Liver (tissue), 8 donors: ENCODE measurements at regions not wholly inside any gene's neighbourhood (a gene's known extent, or its start where the extent isn't known, plus 50 kb on each side); places are given as distances from the start of the nearest gene placed in this dataset.

Experiments
- DNase-seq: peaks from one replicate; pipeline ENCODE4 v3.0.0-alpha.2; 2017; ENCODE audit warnings: low spot score
- H3K27ac ChIP-seq, 2 donors: one replicate each; pipeline ENCODE4 v1.7.0; 2013; ENCODE audit warnings: inconsistent platforms in 2 of 2, low read length in 2 of 2, control low read depth in 1 of 2, low read depth in 1 of 2, mild to moderate bottlenecking in 1 of 2
- H3K27me3 ChIP-seq, 4 donors: one replicate each; pipeline versions ENCODE4 v1.6.1 to v1.7.0; 2013; ENCODE audit warnings: low read length in 3 of 4, inconsistent platforms in 1 of 4, mild to moderate bottlenecking in 1 of 4, moderate library complexity in 1 of 4; ENCODE audit not compliant: control insufficient read depth in 4 of 4, insufficient read depth in 4 of 4
- H3K36me3 ChIP-seq, 4 donors: one replicate each; pipeline versions ENCODE4 v1.6.1 to v1.7.0; 2013; ENCODE audit warnings: low read length in 3 of 4, mild to moderate bottlenecking in 3 of 4, low read depth in 1 of 4, moderate library complexity in 1 of 4; ENCODE audit not compliant: control insufficient read depth in 4 of 4, insufficient read depth in 3 of 4
- H3K4me1 ChIP-seq, 4 donors: one replicate each; pipeline versions ENCODE4 v1.6.1 to v1.7.0; 2013; ENCODE audit warnings: low read length in 3 of 4, mild to moderate bottlenecking in 3 of 4, moderate library complexity in 1 of 4; ENCODE audit not compliant: control insufficient read depth in 4 of 4, insufficient read depth in 4 of 4
- H3K4me3 ChIP-seq, 3 donors: one replicate each; pipeline versions ENCODE4 v1.6.1 to v1.7.0; 2013; ENCODE audit warnings: low read length in 3 of 3, control low read depth in 1 of 3, low read depth in 1 of 3, mild to moderate bottlenecking in 1 of 3
- H3K9ac ChIP-seq, 2 donors: one replicate each; pipeline ENCODE4 v1.7.0; 2013; ENCODE audit warnings: low read length in 2 of 2, mild to moderate bottlenecking in 2 of 2, moderate library complexity in 2 of 2, control low read depth in 1 of 2, low read depth in 1 of 2
- H3K9me3 ChIP-seq, 4 donors: one replicate each; pipeline versions ENCODE4 v1.6.1 to v1.7.0; 2013; ENCODE audit warnings: low read length in 3 of 4; ENCODE audit not compliant: control insufficient read depth in 4 of 4
- ATF3 ChIP-seq: IDR thresholded peaks from 2 replicates; pipeline ENCODE4 v1.6.1; 2016; ENCODE audit warnings: antibody characterized with exemption
- EGR1 ChIP-seq, 2 donors: IDR thresholded peaks; 2 replicates each; pipeline ENCODE4 v1.6.1; 2016 to 2018; ENCODE audit warnings: antibody characterized with exemption in 2 of 2, low read depth in 2 of 2
- FOXA1 ChIP-seq: IDR thresholded peaks from 2 replicates; pipeline ENCODE4 v1.6.1; 2016; ENCODE audit warnings: antibody characterized with exemption
- FOXA2 ChIP-seq: IDR thresholded peaks from 2 replicates; pipeline ENCODE4 v1.6.1; 2016; ENCODE audit warnings: antibody characterized with exemption
- GABPA ChIP-seq, 2 donors: IDR thresholded peaks in 1 of 2; conservative IDR thresholded peaks in 1 of 2; 2 replicates each; pipeline ENCODE4 v1.6.1; 2016; ENCODE audit warnings: antibody characterized with exemption in 2 of 2, mild to moderate bottlenecking in 1 of 2, moderate library complexity in 1 of 2
- HNF4A ChIP-seq, 2 donors: conservative IDR thresholded peaks; 2 replicates each; pipeline ENCODE4 v1.6.1; 2016; ENCODE audit warnings: antibody characterized with exemption in 2 of 2, mild to moderate bottlenecking in 2 of 2
- HNF4G ChIP-seq: IDR thresholded peaks from 2 replicates; pipeline ENCODE4 v1.6.1; 2016; ENCODE audit warnings: antibody characterized with exemption
- JUND ChIP-seq, 2 donors: IDR thresholded peaks; 2 replicates each; pipeline ENCODE4 v1.6.1; 2016; ENCODE audit warnings: antibody characterized with exemption in 2 of 2
- MAX ChIP-seq: IDR thresholded peaks from 2 replicates; pipeline ENCODE4 v1.6.1; 2016; ENCODE audit warnings: antibody characterized with exemption
- RAD21 ChIP-seq, 2 donors: IDR thresholded peaks; 2 replicates each; pipeline ENCODE4 v1.6.1; 2016; ENCODE audit warnings: antibody characterized with exemption in 2 of 2, mild to moderate bottlenecking in 2 of 2
- RXRA ChIP-seq, 2 donors: IDR thresholded peaks; 2 replicates each; pipeline ENCODE4 v1.6.1; 2017 to 2018; ENCODE audit warnings: antibody characterized with exemption in 2 of 2, mild to moderate bottlenecking in 1 of 2
- SP1 ChIP-seq: IDR thresholded peaks from 2 replicates; pipeline ENCODE4 v1.6.1; 2018; ENCODE audit warnings: antibody characterized with exemption, mild to moderate bottlenecking
- TAF1 ChIP-seq: conservative IDR thresholded peaks from 2 replicates; pipeline ENCODE4 v1.6.1; 2016; ENCODE audit warnings: antibody characterized with exemption, mild to moderate bottlenecking
- YY1 ChIP-seq: IDR thresholded peaks from 2 replicates; pipeline ENCODE4 v1.6.1; 2016; ENCODE audit warnings: antibody characterized with exemption, mild to moderate bottlenecking
- ZBTB33 ChIP-seq: IDR thresholded peaks from 2 replicates; pipeline ENCODE4 v1.6.1; 2016; ENCODE audit warnings: antibody characterized with exemption
- WGBS: extraction: QIAGEN DNeasy Blood & Tissue Kit; methylation state at CpG from one replicate; pipeline ENCODE4 v1.1.7; 2013; 5-methylcytosine and 5-hydroxymethylcytosine counted together
- TF ChIP-seq, protein P1 (sequence below): fragments of 150-350 bp; IDR thresholded peaks from 2 replicates; pipeline ENCODE4 v1.5.1; 2017; ENCODE audit warnings: improper control_type of control experiment, low read depth, low read length; ENCODE audit not compliant: missing input control
- TF ChIP-seq, protein P2 (sequence below): IDR thresholded peaks from 2 replicates; pipeline ENCODE4 v1.6.1; 2016; ENCODE audit warnings: antibody characterized with exemption, mild to moderate bottlenecking
- donor health status: healthy.
- donor health status: healthy.
- donor health status: healthy.
- donor health status: healthy.
- donor health status: healthy.

DNA sequence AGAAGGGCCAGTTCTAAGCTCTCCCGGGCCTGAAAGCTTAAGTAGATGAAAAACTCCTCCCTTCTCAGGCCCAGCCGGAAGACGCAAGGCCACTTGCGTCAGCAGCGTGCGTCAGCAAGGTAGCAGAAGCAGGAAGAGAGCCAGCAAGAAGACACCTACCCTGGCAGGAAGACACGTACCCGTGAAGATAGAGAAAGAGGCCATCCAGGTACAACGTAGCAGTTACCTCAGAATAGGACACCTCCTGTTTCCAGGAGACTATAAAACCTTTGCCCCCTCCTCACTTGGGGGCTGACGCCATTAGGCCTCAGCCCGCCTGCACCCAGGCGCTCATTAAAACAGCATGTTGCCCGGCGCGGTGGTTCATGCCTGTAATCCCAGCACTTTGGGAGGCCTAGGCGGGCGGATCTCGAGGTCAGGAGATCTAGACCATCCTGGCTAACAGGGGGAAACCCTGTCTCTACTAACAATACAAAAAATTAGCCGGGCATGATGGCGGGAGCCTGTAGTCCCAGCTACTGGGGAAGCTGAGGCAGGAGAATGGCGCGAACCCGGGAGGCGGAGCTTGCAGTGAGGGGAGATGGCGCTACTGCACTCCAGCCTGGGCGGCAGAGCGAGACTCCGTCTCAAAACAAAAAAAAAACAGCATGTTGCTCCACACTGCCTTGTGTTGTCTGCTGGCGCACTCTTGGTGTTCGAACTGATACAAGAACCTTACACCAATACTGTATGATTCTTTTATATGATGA is 242.7 kb upstream of the NWD2 start (continued):
- TF ChIP-seq, protein P1, sequence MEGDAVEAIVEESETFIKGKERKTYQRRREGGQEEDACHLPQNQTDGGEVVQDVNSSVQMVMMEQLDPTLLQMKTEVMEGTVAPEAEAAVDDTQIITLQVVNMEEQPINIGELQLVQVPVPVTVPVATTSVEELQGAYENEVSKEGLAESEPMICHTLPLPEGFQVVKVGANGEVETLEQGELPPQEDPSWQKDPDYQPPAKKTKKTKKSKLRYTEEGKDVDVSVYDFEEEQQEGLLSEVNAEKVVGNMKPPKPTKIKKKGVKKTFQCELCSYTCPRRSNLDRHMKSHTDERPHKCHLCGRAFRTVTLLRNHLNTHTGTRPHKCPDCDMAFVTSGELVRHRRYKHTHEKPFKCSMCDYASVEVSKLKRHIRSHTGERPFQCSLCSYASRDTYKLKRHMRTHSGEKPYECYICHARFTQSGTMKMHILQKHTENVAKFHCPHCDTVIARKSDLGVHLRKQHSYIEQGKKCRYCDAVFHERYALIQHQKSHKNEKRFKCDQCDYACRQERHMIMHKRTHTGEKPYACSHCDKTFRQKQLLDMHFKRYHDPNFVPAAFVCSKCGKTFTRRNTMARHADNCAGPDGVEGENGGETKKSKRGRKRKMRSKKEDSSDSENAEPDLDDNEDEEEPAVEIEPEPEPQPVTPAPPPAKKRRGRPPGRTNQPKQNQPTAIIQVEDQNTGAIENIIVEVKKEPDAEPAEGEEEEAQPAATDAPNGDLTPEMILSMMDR: no peak
- no peak for TF ChIP-seq TAF1

- Histone ChIP-seq H3K9ac (no peak overlapping the region), H3K36me3 (no peaks in the 10 kb centered on the region), H3K4me1 (no peaks in the 10 kb centered on the region), H3K27me3 (peaks cover 0 to 3% (median 0%) of the 10 kb centered on the region in 4 donors), H3K4me3 (no peak overlapping the region), H3K9me3 (no peaks in the 10 kb centered on the region), H3K27ac (no peak overlapping the region)
- WGBS: 49% methylated on average over 2 of the region's 2 CpGs
- no peak for DNase-seq
- TF ChIP-seq TAF1: no peak
- no peak for TF ChIP-seq EGR1 (IDR thresholded peaks at IDR 0.05; ENCODE audit: low read depth in 2 of 2)
- TF ChIP-seq ZBTB33: no peak
- TF ChIP-seq SP1: no peak
- no peak for TF ChIP-seq HNF4G
- no peak for TF ChIP-seq RXRA (IDR thresholded peaks at IDR 0.05)
- no peak for TF ChIP-seq RAD21 (IDR thresholded peaks at IDR 0.05)
- TF ChIP-seq HNF4A (conservative IDR thresholded peaks at IDR 0.05): no peak
- no peak for TF ChIP-seq ATF3
- TF ChIP-seq, protein P1: no peak
- TF ChIP-seq FOXA1: no peak
- no peak for TF ChIP-seq GABPA (IDR thresholded peaks at IDR 0.05 in 1 of 2, conservative IDR thresholded peaks at IDR 0.05 in 1 of 2)
- TF ChIP-seq JUND (IDR thresholded peaks at IDR 0.05): no peak
- no peak for TF ChIP-seq YY1
- no peak for TF ChIP-seq FOXA2
- TF ChIP-seq, protein P2, sequence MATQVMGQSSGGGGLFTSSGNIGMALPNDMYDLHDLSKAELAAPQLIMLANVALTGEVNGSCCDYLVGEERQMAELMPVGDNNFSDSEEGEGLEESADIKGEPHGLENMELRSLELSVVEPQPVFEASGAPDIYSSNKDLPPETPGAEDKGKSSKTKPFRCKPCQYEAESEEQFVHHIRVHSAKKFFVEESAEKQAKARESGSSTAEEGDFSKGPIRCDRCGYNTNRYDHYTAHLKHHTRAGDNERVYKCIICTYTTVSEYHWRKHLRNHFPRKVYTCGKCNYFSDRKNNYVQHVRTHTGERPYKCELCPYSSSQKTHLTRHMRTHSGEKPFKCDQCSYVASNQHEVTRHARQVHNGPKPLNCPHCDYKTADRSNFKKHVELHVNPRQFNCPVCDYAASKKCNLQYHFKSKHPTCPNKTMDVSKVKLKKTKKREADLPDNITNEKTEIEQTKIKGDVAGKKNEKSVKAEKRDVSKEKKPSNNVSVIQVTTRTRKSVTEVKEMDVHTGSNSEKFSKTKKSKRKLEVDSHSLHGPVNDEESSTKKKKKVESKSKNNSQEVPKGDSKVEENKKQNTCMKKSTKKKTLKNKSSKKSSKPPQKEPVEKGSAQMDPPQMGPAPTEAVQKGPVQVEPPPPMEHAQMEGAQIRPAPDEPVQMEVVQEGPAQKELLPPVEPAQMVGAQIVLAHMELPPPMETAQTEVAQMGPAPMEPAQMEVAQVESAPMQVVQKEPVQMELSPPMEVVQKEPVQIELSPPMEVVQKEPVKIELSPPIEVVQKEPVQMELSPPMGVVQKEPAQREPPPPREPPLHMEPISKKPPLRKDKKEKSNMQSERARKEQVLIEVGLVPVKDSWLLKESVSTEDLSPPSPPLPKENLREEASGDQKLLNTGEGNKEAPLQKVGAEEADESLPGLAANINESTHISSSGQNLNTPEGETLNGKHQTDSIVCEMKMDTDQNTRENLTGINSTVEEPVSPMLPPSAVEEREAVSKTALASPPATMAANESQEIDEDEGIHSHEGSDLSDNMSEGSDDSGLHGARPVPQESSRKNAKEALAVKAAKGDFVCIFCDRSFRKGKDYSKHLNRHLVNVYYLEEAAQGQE: no peak
- TF ChIP-seq MAX: no peak
Measured at GRCh38 chr4:37002625-37003024, 241.9 kb upstream of the NWD2 start.
